Left ventricle myocardium inferior (tissue), 1 donor: ENCODE measurements at regions not wholly inside any gene's neighbourhood (a gene's known extent, or its start where the extent isn't known, plus 50 kb on each side); places are given as distances from the start of the nearest gene placed in this dataset.
"Not testable (repeated sequence)": the region's sequence is repeated elsewhere in the genome, so short reads cannot be mapped to it uniquely, and the experiment has no call there.

Source experiments
- DNase-seq: peaks from one replicate; pipeline ENCODE4 v3.0.0-alpha.2; 2020
- H3K27ac ChIP-seq: fragments of 200-600 bp; replicated peaks from 2 replicates; pipeline ENCODE4 v1.8.0; 2021
- H3K27me3 ChIP-seq: fragments of 200-600 bp; 2 replicates; pipeline ENCODE4 v1.8.0; 2021; ENCODE audit warnings: low read depth
- H3K36me3 ChIP-seq: fragments of 200-600 bp; 2 replicates; pipeline ENCODE4 v1.8.0; 2021
- H3K4me1 ChIP-seq: fragments of 200-600 bp; 2 replicates; pipeline ENCODE4 v1.8.0; 2021
- H3K4me3 ChIP-seq: fragments of 200-600 bp; 2 replicates; pipeline ENCODE4 v1.8.0; 2021; ENCODE audit warnings: mild to moderate bottlenecking, moderate library complexity
- H3K9me3 ChIP-seq: fragments of 200-600 bp; replicated peaks from 2 replicates; pipeline ENCODE4 v1.8.0; 2021
- CTCF ChIP-seq: fragments of 200-600 bp; IDR thresholded peaks from 2 replicates; pipeline ENCODE4 v1.8.0; 2021; ENCODE audit warnings: antibody characterized with exemption, mild to moderate bottlenecking, borderline replicate concordance
- intact Hi-C: fragments of 100-400 bp; cut with micrococcal nuclease; formaldehyde crosslinking; loops from one replicate; pipeline ENCODE4 v1.11.0; 2022
- donor health status: DM: no; HTN: yes; CAD: no; lungs with severe emphysema.

- TF ChIP-seq CTCF: no peak
- H3K27me3 ChIP-seq: no peaks in the 10 kb centered on the region
- intact Hi-C loops: no loop called here
- H3K9me3 ChIP-seq: peaks cover 37% of the 10 kb centered on the region
- no peaks in the 10 kb centered on the region for H3K36me3 ChIP-seq
- no peak for DNase-seq
- H3K4me1 ChIP-seq: no peaks in the 10 kb centered on the region
- H3K4me3 ChIP-seq: no peak overlapping the region
- H3K27ac ChIP-seq: no peak overlapping the region
Measured at GRCh38 chr3:144839991-144840390, 868.4 kb downstream of the DIPK2A start.

- H3K9me3 ChIP-seq: peaks cover 37% of the 10 kb centered on the region
- no peaks in the 10 kb centered on the region for H3K27me3 ChIP-seq
- TF ChIP-seq CTCF: no peak
- H3K36me3 ChIP-seq: no peaks in the 10 kb centered on the region
- H3K4me1 ChIP-seq: no peaks in the 10 kb centered on the region
- no peak overlapping the region for H3K27ac ChIP-seq
- intact Hi-C loops: no loop called here
- H3K4me3 ChIP-seq: no peak overlapping the region
- no peak for DNase-seq
Measured at GRCh38 chr3:144840866-144841265, 869.2 kb downstream of the DIPK2A start.

GRCh38 chr3:144843099-144843498 is 871.5 kb downstream of the DIPK2A start:
- TF ChIP-seq CTCF: no peak
- no peaks in the 10 kb centered on the region for H3K36me3 ChIP-seq
- H3K4me1 ChIP-seq: no peaks in the 10 kb centered on the region
- intact Hi-C loops: no loop called here
- H3K27me3 ChIP-seq: no peaks in the 10 kb centered on the region
- no peak for DNase-seq
- H3K27ac ChIP-seq: no peak overlapping the region
- peaks cover 24% of the 10 kb centered on the region for H3K9me3 ChIP-seq
- no peak overlapping the region for H3K4me3 ChIP-seq

DNA sequence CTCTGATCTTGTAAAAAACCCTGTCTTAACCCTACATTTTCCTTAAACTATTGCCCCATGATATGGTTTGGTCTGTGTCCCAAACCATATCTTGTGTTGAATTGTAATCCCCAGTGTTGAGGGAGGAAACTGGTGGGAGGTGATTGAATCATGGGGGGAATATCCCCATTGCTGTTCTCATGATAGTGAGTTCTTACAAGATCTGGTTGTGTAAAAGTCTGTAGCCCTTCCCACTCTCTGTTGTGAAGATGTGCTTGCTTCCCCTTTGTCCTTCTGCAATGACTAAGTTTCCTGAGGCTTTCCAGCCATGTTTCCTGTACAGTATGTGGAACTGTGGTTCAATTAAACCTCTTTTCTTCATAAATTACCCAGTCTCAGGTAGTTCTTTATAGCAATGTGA is 881.4 kb downstream of the DIPK2A start:
- no peak overlapping the region for H3K27ac ChIP-seq
- no peaks in the 10 kb centered on the region for H3K36me3 ChIP-seq
- no peak overlapping the region for H3K4me3 ChIP-seq
- H3K4me1 ChIP-seq: no peaks in the 10 kb centered on the region
- H3K9me3 ChIP-seq: no peaks in the 10 kb centered on the region
- no peak for TF ChIP-seq CTCF
- H3K27me3 ChIP-seq: no peaks in the 10 kb centered on the region
- intact Hi-C loops: no loop called here
- DNase-seq: no peak

DNA sequence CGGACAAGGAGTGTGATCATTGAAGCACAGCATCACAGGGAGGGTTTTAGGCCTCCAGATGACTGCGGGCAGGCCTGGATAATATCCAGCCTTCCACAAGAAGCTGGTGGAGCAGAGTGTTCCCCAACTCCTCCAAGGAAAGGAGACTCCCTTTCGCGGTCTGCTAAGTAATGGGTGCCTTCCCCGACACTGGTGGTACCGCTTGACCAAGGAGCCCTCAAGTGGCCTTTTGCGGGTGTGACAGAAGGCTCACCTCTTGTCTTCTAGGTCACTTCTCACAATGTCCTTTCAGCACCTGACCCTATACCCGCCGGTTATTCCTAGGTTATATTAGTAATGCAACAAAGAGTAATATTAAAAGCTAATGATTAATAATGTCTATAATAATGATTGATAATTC is 882.4 kb downstream of the DIPK2A start:
- H3K4me1 ChIP-seq, H3K4me3 ChIP-seq, H3K9me3 ChIP-seq, H3K27me3 ChIP-seq, H3K27ac ChIP-seq, intact Hi-C loops, H3K36me3 ChIP-seq, DNase-seq: not testable (repeated sequence)

GRCh38 chr3:144859161-144859560 is 887.5 kb downstream of the DIPK2A start:
- DNase-seq: no peak
- Histone ChIP-seq H3K4me3 (no peak overlapping the region), H3K27me3 (no peaks in the 10 kb centered on the region), H3K36me3 (no peaks in the 10 kb centered on the region), H3K4me1 (no peaks in the 10 kb centered on the region), H3K27ac (no peak overlapping the region), H3K9me3 (no peaks in the 10 kb centered on the region)
- no peak for TF ChIP-seq CTCF
- intact Hi-C loops: no loop called here
